Frontal cortex (tissue), 3 donors: ENCODE measurements at regions not wholly inside any gene's neighbourhood (a gene's known extent, or its start where the extent isn't known, plus 50 kb on each side); places are given as distances from the start of the nearest gene placed in this dataset.

ENCODE experiments used
- DNase-seq, 2 donors: peaks; one replicate each; pipeline ENCODE4 v3.0.0; 2012; ENCODE audit warnings: low spot score in 2 of 2
- FAIRE-seq: peaks from 2 replicates; lab custom pipeline; 2012; peaks lifted over from hg19 to GRCh38; lab: Jason Lieb, UNC
- donor health status: control.
- donor health status: control.
- donor health status: control.

- FAIRE-seq, result no peak
- DNase-seq, result no peak
These were observed 885.3 kb downstream of the GLUD2 start for GRCh38 chrX:121932688-121933087.

DNA sequence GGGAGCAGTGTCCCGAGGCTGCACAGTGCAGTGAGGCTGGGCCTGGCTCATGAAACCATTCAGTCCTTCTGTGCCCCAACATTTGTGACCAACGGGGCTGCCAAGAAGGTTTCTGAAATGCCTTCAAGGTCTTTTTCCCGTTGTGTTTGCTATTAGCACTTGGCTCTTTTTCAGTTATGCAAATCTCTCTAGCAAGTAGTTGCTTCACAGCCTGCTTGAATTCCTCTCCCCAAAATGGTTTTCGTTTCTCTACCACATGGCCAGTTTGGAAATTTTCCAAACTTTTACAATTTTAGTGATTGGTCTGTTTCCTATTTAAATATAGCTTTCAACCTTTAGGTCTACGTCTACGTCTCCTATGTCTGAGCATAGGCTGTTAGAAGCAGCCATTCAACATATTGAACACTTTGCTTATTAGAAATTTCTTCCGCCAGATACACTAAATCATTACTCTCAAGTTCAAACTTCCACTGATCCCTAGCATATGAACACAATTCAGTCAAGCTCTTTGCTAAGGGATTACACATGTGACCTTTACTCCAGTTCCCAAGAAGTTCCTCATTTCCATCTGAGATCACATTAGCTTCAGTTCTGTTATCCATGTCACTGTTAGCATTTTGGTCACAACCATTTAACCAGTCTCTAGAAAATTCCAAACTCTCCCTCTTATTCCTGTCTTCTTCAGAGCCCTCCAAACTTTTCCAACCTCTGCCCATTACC, 901.8 kb downstream of the GLUD2 start:
- no peak for DNase-seq
- no peak for FAIRE-seq

- FAIRE-seq, result no peak
- DNase-seq, result no peak
These were observed 911.5 kb downstream of the GLUD2 start for GRCh38 chrX:121958886-121959285.

- DNase-seq (no peak), FAIRE-seq (no peak)
These were observed 928.3 kb downstream of the GLUD2 start for GRCh38 chrX:121975671-121976070.

- FAIRE-seq (no peak), DNase-seq (no peak)
These were observed 939.8 kb downstream of the GLUD2 start for GRCh38 chrX:121987163-121987562.

DNA sequence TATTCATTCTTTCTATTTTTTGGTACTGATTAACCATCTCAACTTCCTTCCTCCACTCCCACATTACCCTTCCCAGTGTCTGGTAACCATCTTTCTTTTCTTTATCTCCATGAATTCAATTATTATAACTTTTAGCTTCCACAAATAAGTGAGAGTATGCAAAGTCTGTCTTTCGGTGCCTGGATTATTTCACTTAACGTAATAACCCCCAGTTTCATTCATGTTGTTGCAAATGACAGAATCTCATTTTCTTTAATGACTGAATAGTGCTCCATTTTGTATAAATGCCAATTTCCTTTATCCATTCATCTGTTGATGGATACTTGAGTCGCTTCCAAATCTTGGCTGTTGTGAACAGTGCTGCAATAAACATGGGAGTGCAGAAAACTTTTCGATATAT, 940.4 kb downstream of the GLUD2 start:
- DNase-seq (no peak), FAIRE-seq (no peak)

GRCh38 chrX:122004127-122004526, 956.7 kb downstream of the GLUD2 start:
- no peak for FAIRE-seq
- no peak for DNase-seq

GRCh38 chrX:122026665-122027064, 979.3 kb downstream of the GLUD2 start:
- FAIRE-seq, result no peak
- DNase-seq, result no peak

DNA sequence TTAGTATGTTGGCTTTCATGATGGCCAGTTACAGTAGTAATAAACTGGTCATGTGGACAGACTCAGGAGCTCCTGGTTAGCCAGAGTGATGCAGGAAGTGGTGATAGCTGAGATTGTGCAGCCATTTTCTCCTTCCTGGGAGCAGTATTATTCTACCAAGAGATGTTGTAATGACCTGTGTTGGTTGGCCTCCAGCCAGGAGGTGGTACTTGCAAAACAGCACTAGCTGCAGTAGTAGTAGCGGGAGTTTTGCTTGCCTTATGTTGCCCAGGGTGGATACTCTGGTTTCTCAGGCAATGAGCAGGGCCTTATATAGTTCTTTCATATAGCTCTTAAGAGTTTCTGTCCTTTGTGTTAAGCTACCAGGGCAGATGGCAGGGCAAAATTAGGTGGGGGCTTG, 998.8 kb downstream of the GLUD2 start:
- DNase-seq, result no peak

DNA sequence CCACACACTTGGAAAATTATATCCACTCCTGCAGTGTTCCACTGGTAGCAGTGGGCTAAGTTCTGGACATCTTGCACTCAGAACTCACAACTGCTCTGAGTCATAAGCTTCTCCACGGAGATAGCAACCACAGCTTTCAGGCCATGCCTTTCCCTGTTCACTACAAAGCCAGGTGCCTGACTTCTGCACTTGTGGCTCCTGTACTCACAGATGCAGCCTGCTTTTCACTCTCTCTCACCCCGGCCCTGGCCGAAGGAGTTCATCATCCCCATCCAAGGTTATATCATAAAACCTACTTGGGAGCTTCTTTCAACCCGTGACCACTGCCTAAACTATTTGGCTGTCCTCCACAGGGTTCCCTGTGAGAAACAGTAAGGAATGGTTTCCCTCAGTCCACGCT, 999.4 kb downstream of the GLUD2 start:
- no peak for FAIRE-seq
- DNase-seq, result no peak

More for the DNA sequence above, 998.8 kb downstream of the GLUD2 start:
- no peak for FAIRE-seq

- DNase-seq (no peak), FAIRE-seq (no peak)
These were observed 999.9 kb downstream of the GLUD2 start for GRCh38 chrX:122047261-122047660.

DNA sequence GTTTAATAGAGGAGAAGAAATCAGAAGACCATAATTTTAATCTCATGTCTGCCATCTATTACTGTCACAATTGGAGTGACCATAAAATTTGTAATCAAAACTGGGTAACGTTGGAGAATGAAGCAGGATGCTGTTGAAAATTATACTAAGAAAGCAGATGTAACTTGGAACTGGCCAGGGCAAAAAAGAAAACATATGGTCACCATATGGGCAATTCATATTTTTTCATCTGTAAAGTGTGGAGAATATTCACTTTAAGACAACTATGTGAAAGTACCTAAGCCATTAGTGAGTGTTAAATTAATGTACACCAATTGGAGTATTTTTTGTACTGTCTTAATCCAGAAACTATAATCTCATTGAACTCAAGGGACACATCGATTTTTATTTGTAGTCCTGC, 1008.0 kb downstream of the GLUD2 start:
- DNase-seq (no peak), FAIRE-seq (no peak)

DNA sequence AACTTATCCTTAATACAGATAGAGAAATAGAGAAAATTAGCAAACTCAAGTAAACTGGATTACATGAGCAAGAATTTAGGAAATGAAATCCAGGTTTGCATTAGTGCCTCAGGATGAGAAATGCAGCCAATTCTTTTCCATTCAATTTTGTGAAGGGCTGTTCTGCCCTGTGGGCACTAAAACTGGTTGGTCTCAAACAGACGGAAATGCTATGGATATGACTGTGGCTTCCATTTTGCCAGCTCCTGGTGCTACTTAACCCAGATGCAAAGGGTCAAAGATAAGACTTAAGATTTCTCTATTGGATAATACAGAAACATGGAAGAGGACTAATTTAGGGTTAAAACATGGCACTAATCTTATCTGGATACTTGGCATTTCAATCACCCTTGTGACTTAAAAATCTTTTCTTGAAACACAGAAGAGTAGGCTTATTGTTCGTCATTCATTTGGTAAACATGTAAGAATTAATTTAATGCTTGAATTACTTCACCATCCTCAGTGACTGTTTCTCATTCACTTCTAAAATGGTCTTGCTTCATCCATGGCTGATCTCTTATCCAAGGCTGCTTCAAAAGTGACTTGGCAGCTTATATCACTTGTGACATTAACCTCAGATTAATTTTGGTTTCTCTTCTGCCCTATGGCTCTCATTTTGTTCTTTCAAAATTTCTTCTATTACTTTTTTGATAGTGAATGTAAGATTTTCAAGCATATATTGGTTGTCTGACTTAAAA, 1008.7 kb downstream of the GLUD2 start:
- DNase-seq, result no peak
- no peak for FAIRE-seq

GRCh38 chrX:122076241-122076640, 1028.8 kb downstream of the GLUD2 start:
- FAIRE-seq, result no peak

GRCh38 chrX:122078079-122078478, 1030.7 kb downstream of the GLUD2 start:
- DNase-seq, result no peak
- FAIRE-seq, result no peak

More at GRCh38 chrX:122076241-122076640, 1028.8 kb downstream of the GLUD2 start:
- no peak for DNase-seq

GRCh38 chrX:122087341-122087740, 1039.9 kb downstream of the GLUD2 start:
- DNase-seq (no peak), FAIRE-seq (no peak)

DNA sequence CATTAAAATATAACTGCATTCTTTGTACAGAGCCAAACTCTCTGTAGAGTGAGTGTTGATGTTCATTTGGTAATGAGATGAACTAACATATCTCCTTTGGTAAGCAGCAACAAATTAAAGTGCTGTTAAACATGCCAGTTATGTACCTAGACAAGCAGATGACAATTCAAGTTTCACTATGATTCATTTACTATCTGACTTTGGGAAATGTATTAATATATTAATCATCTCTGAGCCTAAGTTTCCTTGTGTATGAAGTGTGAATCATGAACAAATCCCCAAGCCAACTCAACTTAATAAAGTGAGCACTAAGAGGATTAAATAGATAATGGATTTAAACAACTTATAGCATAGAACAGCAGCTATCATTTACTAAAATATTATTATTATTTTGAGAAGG, 1044.2 kb downstream of the GLUD2 start:
- DNase-seq (no peak), FAIRE-seq (no peak)

- FAIRE-seq (no peak), DNase-seq (no peak)
These were observed 1045.0 kb downstream of the GLUD2 start for GRCh38 chrX:122092360-122092759.

DNA sequence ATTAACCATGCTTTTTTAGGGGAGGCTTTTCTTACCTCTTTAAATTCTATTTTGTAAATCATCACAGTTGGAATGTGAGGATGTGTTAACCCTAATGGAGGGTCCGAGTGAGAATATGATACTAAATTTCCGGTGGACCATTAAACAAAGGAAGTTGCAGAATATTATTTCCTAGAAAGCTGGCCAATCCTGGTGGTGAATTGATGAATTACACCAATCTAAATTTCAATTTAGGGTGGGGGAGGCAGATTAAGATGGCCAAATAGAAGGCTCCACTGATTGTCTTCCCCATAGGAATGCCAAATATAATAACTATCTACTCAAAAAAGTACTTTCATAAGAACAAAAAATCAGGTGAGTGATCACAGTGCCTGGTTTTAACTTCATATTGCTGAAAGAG, 1045.6 kb downstream of the GLUD2 start:
- no peak for FAIRE-seq
- no peak for DNase-seq

DNA sequence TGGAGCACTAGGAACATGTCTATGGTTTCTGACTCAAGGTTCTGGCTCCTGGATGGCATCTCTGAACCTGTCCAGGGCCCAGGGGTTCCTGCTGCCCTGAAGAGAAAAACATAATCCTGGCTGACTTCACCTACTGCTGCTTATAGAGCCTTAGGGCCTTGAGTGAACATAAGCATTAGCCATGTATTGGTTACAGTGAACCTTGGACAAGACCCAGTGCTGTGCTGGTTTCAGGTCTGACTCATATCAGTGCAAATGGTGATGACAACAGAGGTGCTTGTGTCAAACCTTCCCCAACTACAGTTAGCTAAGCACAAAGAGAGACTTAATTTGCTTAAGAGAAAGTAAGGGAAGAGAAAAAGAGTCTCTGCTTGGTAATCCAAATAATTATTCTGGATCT, 1047.2 kb downstream of the GLUD2 start:
- DNase-seq (no peak), FAIRE-seq (no peak)

DNA sequence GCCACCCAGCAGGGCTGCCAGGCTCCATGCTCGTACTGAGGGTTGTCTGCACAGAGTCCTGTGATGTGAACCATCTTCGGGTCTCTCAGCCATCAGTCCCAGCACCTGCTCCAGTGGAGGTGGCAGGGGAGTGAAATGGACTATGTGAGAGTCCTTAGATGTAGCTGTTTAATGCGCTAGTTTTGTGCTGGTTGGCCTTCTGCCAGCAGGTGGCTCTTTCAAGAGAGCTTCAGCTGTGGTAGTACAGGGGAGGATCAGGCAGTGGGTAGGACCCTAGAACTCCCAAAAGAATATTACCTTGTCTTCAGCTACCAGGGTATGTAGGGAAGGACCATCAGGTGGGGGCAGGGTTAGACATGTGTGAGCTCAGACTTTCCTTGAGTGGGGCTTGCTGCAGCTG, 1066.0 kb downstream of the GLUD2 start:
- DNase-seq, result no peak
- no peak for FAIRE-seq

- FAIRE-seq, result no peak
- DNase-seq, result no peak
These were observed 1066.5 kb downstream of the GLUD2 start for GRCh38 chrX:122113896-122114295.
